Ascending aorta (tissue), 2 donors: ENCODE measurements at regions not wholly inside any gene's neighbourhood (a gene's known extent, or its start where the extent isn't known, plus 50 kb on each side); places are given as distances from the start of the nearest gene placed in this dataset.

Source experiments
- DNase-seq, 2 donors: peaks; one replicate each; pipeline ENCODE4 v3.0.0-alpha.2; 2019; ENCODE audit warnings: low spot score in 2 of 2
- H3K27ac ChIP-seq, 2 donors: fragments of 200-600 bp; sonication (generic); one replicate each; pipeline ENCODE4 v1.5.1; 2016 to 2017; ENCODE audit warnings: mild to moderate bottlenecking in 1 of 2
- H3K27me3 ChIP-seq: fragments of 200-600 bp; sonication (generic); one replicate; pipeline ENCODE4 v1.5.1; 2017
- H3K36me3 ChIP-seq, 2 donors: fragments of 200-600 bp; sonication (generic); one replicate each; pipeline ENCODE4 v1.5.1; 2016
- H3K4me1 ChIP-seq, 2 donors: fragments of 200-600 bp; sonication (generic); one replicate each; pipeline ENCODE4 v1.5.1; 2016 to 2017; ENCODE audit warnings: mild to moderate bottlenecking in 1 of 2
- H3K4me3 ChIP-seq, 2 donors: fragments of 200-600 bp; sonication (generic); one replicate each; pipeline ENCODE4 v1.5.1; 2016 to 2017; ENCODE audit warnings: mild to moderate bottlenecking in 1 of 2
- H3K9me3 ChIP-seq, 2 donors: fragments of 200-600 bp; sonication (generic); one replicate each; pipeline ENCODE4 v1.5.1; 2016
- CTCF ChIP-seq, 3 experiments: fragments of 200-600 bp in 2 of 3; fragments of 450-650 bp in 1 of 3; sonication (generic) in 2 of 3; IDR thresholded peaks; one replicate each; pipeline ENCODE4 v1.5.1; 2016 to 2019; ENCODE audit warnings: antibody characterized with exemption in 3 of 3, mild to moderate bottlenecking in 1 of 3, moderate library complexity in 1 of 3
- intact Hi-C: fragments of 100-400 bp; cut with DNase I; formaldehyde crosslinking; loops from one replicate; pipeline ENCODE4 v1.15.1; 2023

GRCh38 chr2:122873951-122874350 is 1118.5 kb downstream of the TSN start:
- Histone ChIP-seq H3K4me1 (no peaks in the 10 kb centered on the region), H3K27ac (no peak overlapping the region), H3K4me3 (no peak overlapping the region), H3K27me3 (no peaks in the 10 kb centered on the region), H3K9me3 (no peaks in the 10 kb centered on the region), H3K36me3 (no peaks in the 10 kb centered on the region)
- no peak for TF ChIP-seq CTCF (IDR thresholded peaks at IDR 0.05)
- intact Hi-C loops, result no loop called here
- no peak for DNase-seq

GRCh38 chr2:122875091-122875865 is 1119.8 kb downstream of the TSN start:
- H3K9me3 ChIP-seq, result no peaks in the 10 kb centered on the region
- DNase-seq, result no peak
- no peaks in the 10 kb centered on the region for H3K4me1 ChIP-seq
- intact Hi-C loops, result no loop called here
- no peak overlapping the region for H3K4me3 ChIP-seq
- no peaks in the 10 kb centered on the region for H3K27me3 ChIP-seq
- no peak for TF ChIP-seq CTCF (IDR thresholded peaks at IDR 0.05)
- H3K36me3 ChIP-seq, result no peaks in the 10 kb centered on the region
- H3K27ac ChIP-seq, result no peak overlapping the region

- H3K27ac ChIP-seq, result no peak overlapping the region
- TF ChIP-seq CTCF (IDR thresholded peaks at IDR 0.05), result no peak
- intact Hi-C loops, result no loop called here
These were observed 1128.4 kb downstream of the TSN start for GRCh38 chr2:122883849-122884248.

GRCh38 chr2:122884889-122885288 is 1129.4 kb downstream of the TSN start:
- Histone ChIP-seq H3K9me3 (no peaks in the 10 kb centered on the region), H3K36me3 (no peaks in the 10 kb centered on the region), H3K27me3 (no peaks in the 10 kb centered on the region), H3K4me3 (no peak overlapping the region), H3K27ac (no peak overlapping the region), H3K4me1 (no peaks in the 10 kb centered on the region)
- intact Hi-C loops, result no loop called here
- TF ChIP-seq CTCF (IDR thresholded peaks at IDR 0.05), result no peak
- no peak for DNase-seq

More at GRCh38 chr2:122883849-122884248, 1128.4 kb downstream of the TSN start:
- DNase-seq, result no peak
- Histone ChIP-seq H3K4me3 (no peak overlapping the region), H3K36me3 (no peaks in the 10 kb centered on the region), H3K9me3 (no peaks in the 10 kb centered on the region), H3K27me3 (no peaks in the 10 kb centered on the region), H3K4me1 (no peaks in the 10 kb centered on the region)

GRCh38 chr2:122885436-122885835 is 1130.0 kb downstream of the TSN start:
- no peaks in the 10 kb centered on the region for H3K36me3 ChIP-seq
- intact Hi-C loops, result no loop called here
- no peaks in the 10 kb centered on the region for H3K27me3 ChIP-seq
- DNase-seq, result no peak
- no peak overlapping the region for H3K27ac ChIP-seq
- H3K4me3 ChIP-seq, result no peak overlapping the region
- H3K4me1 ChIP-seq, result no peaks in the 10 kb centered on the region
- H3K9me3 ChIP-seq, result no peaks in the 10 kb centered on the region
- no peak for TF ChIP-seq CTCF (IDR thresholded peaks at IDR 0.05)
